ENCODE measurements at regions not wholly inside any gene's neighbourhood (a gene's known extent, or its start where the extent isn't known, plus 50 kb on each side); places are given as distances from the start of the nearest gene placed in this dataset.

DNA sequence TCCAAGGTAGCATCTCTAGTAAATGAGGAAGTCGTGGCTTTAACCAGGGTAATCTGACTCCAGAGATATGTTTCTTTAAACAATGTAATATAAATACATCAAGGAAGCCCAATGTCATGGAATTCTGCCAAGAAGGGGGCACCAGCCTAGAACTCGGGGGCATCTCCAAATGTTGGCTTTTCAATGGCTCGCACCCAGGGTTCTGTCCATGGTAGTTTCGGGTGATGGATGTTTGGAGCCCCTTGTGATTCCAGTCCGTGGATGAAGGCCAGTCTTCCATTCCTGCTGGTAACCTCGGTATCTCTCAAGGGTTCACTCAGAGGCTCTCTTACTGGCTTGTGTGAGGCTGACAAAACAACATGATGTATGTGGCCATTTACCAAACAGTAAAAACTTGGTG is 91.7 kb upstream of the SPHKAP start:
- DNase-seq (ENCODE audit: low read depth) = no peak
- TF ChIP-seq, protein P1, sequence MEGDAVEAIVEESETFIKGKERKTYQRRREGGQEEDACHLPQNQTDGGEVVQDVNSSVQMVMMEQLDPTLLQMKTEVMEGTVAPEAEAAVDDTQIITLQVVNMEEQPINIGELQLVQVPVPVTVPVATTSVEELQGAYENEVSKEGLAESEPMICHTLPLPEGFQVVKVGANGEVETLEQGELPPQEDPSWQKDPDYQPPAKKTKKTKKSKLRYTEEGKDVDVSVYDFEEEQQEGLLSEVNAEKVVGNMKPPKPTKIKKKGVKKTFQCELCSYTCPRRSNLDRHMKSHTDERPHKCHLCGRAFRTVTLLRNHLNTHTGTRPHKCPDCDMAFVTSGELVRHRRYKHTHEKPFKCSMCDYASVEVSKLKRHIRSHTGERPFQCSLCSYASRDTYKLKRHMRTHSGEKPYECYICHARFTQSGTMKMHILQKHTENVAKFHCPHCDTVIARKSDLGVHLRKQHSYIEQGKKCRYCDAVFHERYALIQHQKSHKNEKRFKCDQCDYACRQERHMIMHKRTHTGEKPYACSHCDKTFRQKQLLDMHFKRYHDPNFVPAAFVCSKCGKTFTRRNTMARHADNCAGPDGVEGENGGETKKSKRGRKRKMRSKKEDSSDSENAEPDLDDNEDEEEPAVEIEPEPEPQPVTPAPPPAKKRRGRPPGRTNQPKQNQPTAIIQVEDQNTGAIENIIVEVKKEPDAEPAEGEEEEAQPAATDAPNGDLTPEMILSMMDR (IDR thresholded peaks at IDR 0.05; ENCODE audit: insufficient read depth, low read depth, low read length, missing control alignments) = no peak
- H3K4me3 ChIP-seq (ENCODE audit: low read depth, low read length) = no peak overlapping the region

DNA sequence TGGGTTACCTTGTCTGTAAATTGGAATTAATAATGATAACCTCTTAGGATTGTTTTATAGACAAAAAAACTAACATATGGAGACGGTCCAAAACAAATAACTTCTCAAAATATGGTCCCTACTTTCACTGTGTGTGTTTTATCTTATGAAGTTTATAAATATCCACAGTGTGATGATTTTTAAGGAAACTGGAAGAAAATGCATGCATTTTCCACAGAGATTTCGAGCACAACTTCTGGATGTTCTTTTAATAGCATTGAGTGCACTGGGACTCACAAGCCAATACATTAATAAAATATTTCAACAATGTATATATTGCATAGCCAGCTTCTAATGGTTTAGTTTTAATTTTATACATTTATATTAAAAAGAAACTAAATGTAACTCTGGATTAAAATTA is 87.9 kb upstream of the SPHKAP start:
- DNase-seq (ENCODE audit: low read depth) = no peak
- H3K4me3 ChIP-seq (ENCODE audit: low read depth, low read length) = no peak overlapping the region
- TF ChIP-seq, protein P1 (IDR thresholded peaks at IDR 0.05; ENCODE audit: insufficient read depth, low read depth, low read length, missing control alignments) = no peak

DNA sequence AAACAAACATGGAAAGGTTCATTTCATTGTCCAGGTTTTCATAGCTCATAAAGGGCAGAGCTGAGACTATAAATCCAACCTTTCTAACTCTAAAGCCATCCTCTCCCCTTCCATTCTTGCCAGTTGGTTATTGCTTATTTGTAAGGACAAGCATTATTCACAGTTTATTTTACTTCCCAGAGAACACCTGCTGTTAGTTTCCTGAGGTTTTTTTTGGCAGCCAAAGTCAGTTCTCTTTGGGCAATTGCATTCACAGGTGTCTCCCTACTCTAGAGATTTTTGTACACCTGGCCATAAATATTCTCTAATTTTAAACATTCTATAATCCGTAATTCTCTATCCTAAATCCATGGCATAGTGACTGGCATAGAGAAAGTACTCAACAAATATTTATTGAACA is 87.3 kb upstream of the SPHKAP start:
- H3K4me3 ChIP-seq (ENCODE audit: low read depth, low read length) = no peak overlapping the region
- TF ChIP-seq, protein P1 (IDR thresholded peaks at IDR 0.05; ENCODE audit: insufficient read depth, low read depth, low read length, missing control alignments) = no peak
- no peak for DNase-seq (ENCODE audit: low read depth)

DNA sequence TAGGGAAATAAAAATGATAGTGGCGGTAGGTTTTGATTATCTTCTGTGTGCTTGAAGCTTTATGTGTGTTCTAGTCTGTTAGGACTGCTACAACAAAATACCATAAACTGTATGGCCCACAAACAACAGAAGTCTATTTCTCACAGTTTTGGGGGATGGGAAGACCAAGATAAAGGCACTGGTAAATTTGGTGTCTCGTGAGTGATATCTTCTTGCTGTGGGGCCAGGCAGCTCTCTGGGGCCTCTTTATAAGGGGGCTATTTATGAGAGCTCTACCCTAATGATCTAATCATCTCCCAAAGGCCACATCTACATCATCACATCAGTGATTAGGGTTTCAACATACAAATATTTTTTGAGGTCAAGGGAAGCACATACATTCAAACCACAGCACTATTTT is 86.8 kb upstream of the SPHKAP start:
- DNase-seq (ENCODE audit: low read depth) = no peak
- H3K4me3 ChIP-seq (ENCODE audit: low read depth, low read length) = no peak overlapping the region
- TF ChIP-seq, protein P1 (IDR thresholded peaks at IDR 0.05; ENCODE audit: insufficient read depth, low read depth, low read length, missing control alignments) = no peak

DNA sequence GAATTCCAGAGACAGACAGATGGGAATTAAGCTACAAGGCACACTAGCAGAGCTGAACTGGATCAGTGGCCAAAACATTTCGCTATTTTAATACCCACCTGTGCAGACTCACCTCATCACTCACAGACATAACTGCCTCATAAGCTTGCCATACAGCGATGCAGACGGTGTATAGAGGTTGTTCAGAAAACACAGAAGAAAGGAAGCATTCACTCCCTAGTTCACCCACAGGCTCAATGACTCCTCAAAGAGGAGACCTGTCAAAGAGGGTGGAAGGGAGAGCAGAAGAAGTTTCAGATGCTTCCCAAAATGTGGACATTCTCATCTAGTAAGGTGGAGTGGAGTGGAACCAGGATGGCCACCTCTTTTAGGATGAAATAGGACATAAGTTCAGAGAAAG is 81.7 kb upstream of the SPHKAP start:
- TF ChIP-seq, protein P1 (IDR thresholded peaks at IDR 0.05; ENCODE audit: insufficient read depth, low read depth, low read length, missing control alignments) = no peak
- no peak for DNase-seq (ENCODE audit: low read depth)
- no peak overlapping the region for H3K4me3 ChIP-seq (ENCODE audit: low read depth, low read length)

DNA sequence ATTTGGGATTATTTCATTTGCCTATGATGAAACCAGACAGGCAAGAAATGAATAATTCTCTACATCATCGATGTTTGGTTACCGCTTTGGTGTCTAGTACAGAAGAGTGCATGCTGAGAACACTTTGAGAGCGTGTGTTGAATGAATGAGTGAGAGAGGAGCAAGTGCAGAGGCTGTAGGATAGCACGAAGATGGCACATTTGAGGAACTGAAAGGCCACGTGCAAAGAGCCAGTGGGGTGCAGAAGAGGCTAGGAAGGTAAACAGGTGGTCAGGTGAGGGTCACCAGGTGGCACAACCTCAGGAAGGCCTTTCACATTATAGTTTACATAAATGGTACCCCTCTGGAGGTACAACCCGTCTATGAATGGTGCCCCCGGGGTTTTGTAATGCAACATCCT is 80.1 kb upstream of the SPHKAP start:
- DNase-seq (ENCODE audit: low read depth) = no peak
- TF ChIP-seq, protein P1 (IDR thresholded peaks at IDR 0.05; ENCODE audit: insufficient read depth, low read depth, low read length, missing control alignments) = no peak
- H3K4me3 ChIP-seq (ENCODE audit: low read depth, low read length) = no peak overlapping the region

DNA sequence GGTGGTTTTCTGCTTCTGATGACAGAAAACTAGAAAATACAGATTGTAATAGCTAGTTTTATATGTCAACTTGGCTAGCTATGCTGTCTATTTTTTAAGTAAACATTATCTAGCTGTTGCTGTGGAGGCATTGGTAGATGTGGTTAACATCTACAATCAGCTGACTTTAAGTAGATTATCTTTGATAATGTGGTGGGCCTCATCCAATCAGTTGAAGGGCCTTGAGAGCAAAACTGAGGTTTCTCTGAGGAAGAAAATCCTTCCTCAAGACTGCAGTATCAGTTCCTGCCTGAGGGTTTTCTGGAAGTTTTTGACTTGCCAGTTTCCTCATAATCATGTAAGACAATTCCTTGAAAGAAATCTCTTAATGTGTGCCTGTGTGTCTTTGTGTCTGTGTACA is 75.9 kb upstream of the SPHKAP start:
- no peak for DNase-seq (ENCODE audit: low read depth)
- TF ChIP-seq, protein P1 (IDR thresholded peaks at IDR 0.05; ENCODE audit: insufficient read depth, low read depth, low read length, missing control alignments) = no peak
- H3K4me3 ChIP-seq (ENCODE audit: low read depth, low read length) = no peak overlapping the region

Data from GM12865 (cell line).